A549 (cell line): ENCODE measurements at regions not wholly inside any gene's neighbourhood (a gene's known extent, or its start where the extent isn't known, plus 50 kb on each side); places are given as distances from the start of the nearest gene placed in this dataset.

Experiments used
- CHD2 ChIP-seq: fragments of 150-350 bp; IDR thresholded peaks from 2 replicates; pipeline ENCODE4 v1.6.1; 2014; ENCODE audit warnings: low read length; ENCODE audit not compliant: partially characterized antibody
- CHD4 ChIP-seq: fragments of 200-600 bp; sonication (generic); IDR thresholded peaks from 2 replicates; pipeline ENCODE4 v1.6.1; 2016; ENCODE audit warnings: antibody characterized with exemption, mild to moderate bottlenecking, borderline replicate concordance
- MAFK ChIP-seq: fragments of 450-650 bp; IDR thresholded peaks from 2 replicates; pipeline ENCODE4 v1.6.1; 2014; ENCODE audit not compliant: partially characterized antibody
- MAZ ChIP-seq: fragments of 150-350 bp; IDR thresholded peaks from 2 replicates; pipeline ENCODE4 v1.6.1; 2014; ENCODE audit warnings: antibody characterized with exemption, low read depth, low read length, borderline replicate concordance
- MYC ChIP-seq: IDR thresholded peaks from 2 replicates; pipeline ENCODE4 v1.6.1; 2012; ENCODE audit warnings: mild to moderate bottlenecking, inconsistent platforms, low read length, improper control_type of control experiment, borderline replicate concordance
- POLR2A ChIP-seq: IDR thresholded peaks from 2 replicates; pipeline ENCODE4 v1.6.1; 2012; ENCODE audit warnings: mild to moderate bottlenecking, low read length
- RARB ChIP-seq: fragments of 250-450 bp; sonication (Bioruptor Pico); IDR thresholded peaks from 2 replicates; pipeline ENCODE4 v1.8.0; 2021; ENCODE audit warnings: mild to moderate bottlenecking, moderate library complexity
- TF ChIP-seq, protein P1 (sequence below): fragments of >200 bp; sonication (Bioruptor Twin); formaldehyde crosslinking; IDR thresholded peaks from 3 replicates; pipeline ENCODE4 v1.5.1; 2016
- TF ChIP-seq, protein P2 (sequence below): fragments of 200-600 bp; sonication (generic); IDR thresholded peaks from 2 replicates; pipeline ENCODE4 v1.6.1; 2016; ENCODE audit warnings: antibody characterized with exemption, mild to moderate bottlenecking, moderate library complexity

DNA sequence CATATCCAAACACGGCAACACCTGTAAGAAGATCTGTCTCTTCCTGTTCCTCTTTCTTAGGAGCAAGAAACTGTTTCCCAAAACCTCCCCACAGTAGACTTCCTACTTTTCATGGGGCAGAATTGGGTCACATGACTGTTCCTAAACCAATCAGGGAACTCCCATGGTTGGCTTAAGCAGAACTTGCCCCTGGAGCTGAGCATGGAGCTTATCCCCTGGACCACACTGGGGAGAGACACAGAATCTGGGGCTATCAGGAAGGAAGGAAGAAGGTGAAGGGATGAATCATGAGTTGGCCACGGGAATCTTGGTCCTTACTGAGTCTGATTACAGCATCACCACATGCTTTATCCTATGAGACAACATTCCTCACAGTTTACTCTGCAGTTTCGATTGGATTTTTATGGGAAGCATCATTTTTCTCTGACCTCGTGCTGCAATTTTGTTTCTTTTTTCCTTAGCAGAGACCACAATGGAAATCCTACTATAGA is 81.8 kb downstream of the CDC7 start:
- TF ChIP-seq CHD4 (no peak), MAZ (no peak), CHD2 (no peak), RARB (no peak), POLR2A (no peak), MYC (no peak), MAFK (no peak)
- TF ChIP-seq, protein P1, sequence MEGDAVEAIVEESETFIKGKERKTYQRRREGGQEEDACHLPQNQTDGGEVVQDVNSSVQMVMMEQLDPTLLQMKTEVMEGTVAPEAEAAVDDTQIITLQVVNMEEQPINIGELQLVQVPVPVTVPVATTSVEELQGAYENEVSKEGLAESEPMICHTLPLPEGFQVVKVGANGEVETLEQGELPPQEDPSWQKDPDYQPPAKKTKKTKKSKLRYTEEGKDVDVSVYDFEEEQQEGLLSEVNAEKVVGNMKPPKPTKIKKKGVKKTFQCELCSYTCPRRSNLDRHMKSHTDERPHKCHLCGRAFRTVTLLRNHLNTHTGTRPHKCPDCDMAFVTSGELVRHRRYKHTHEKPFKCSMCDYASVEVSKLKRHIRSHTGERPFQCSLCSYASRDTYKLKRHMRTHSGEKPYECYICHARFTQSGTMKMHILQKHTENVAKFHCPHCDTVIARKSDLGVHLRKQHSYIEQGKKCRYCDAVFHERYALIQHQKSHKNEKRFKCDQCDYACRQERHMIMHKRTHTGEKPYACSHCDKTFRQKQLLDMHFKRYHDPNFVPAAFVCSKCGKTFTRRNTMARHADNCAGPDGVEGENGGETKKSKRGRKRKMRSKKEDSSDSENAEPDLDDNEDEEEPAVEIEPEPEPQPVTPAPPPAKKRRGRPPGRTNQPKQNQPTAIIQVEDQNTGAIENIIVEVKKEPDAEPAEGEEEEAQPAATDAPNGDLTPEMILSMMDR: no peak
- TF ChIP-seq, protein P2, sequence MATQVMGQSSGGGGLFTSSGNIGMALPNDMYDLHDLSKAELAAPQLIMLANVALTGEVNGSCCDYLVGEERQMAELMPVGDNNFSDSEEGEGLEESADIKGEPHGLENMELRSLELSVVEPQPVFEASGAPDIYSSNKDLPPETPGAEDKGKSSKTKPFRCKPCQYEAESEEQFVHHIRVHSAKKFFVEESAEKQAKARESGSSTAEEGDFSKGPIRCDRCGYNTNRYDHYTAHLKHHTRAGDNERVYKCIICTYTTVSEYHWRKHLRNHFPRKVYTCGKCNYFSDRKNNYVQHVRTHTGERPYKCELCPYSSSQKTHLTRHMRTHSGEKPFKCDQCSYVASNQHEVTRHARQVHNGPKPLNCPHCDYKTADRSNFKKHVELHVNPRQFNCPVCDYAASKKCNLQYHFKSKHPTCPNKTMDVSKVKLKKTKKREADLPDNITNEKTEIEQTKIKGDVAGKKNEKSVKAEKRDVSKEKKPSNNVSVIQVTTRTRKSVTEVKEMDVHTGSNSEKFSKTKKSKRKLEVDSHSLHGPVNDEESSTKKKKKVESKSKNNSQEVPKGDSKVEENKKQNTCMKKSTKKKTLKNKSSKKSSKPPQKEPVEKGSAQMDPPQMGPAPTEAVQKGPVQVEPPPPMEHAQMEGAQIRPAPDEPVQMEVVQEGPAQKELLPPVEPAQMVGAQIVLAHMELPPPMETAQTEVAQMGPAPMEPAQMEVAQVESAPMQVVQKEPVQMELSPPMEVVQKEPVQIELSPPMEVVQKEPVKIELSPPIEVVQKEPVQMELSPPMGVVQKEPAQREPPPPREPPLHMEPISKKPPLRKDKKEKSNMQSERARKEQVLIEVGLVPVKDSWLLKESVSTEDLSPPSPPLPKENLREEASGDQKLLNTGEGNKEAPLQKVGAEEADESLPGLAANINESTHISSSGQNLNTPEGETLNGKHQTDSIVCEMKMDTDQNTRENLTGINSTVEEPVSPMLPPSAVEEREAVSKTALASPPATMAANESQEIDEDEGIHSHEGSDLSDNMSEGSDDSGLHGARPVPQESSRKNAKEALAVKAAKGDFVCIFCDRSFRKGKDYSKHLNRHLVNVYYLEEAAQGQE: no peak
